ENCODE measurements at regions not wholly inside any gene's neighbourhood (a gene's known extent, or its start where the extent isn't known, plus 50 kb on each side); places are given as distances from the start of the nearest gene placed in this dataset.

- Histone ChIP-seq H3K27me3 (ENCODE audit: control insufficient read depth, insufficient read depth, low read length) (no peaks in the 10 kb centered on the region), H3K36me3 (ENCODE audit: control insufficient read depth, insufficient read depth, low read length) (no peaks in the 10 kb centered on the region), H3K4me3 (ENCODE audit: low read depth, low read length) (no peak overlapping the region)
- no peak for TF ChIP-seq CTCF (IDR thresholded peaks at IDR 0.05; ENCODE audit: insufficient read depth, low read depth, low read length)
- ChIA-PET CTCF (no interaction called here), POLR2A (no interaction called here)
- no peak for DNase-seq (ENCODE audit: low read depth)
These were observed 757.9 kb downstream of the CDY2B start for GRCh38 chrY:17122166-17122565.

DNA sequence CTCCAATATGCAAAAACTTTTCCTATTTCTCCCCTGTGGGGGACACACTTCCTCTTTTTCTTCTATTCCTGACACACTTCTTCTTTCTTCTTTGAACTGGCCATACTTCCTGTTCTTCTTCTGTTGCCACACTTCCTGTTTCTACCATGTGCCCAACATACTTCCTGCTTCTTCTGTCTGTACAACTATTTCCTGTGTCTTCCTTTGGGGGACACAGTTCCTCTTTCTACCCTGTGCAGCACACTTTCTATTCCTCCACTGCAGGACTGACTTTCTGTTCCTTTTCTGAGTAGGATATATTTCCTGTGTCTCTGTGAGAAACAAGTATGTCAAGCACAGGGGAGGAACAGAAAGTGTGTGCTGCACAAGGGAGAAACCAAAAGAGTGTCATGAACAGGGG, 794.7 kb downstream of the CDY2B start:
- Histone ChIP-seq H3K4me3 (ENCODE audit: low read depth, low read length) (no peak overlapping the region), H3K36me3 (ENCODE audit: control insufficient read depth, insufficient read depth, low read length) (no peaks in the 10 kb centered on the region), H3K27me3 (ENCODE audit: control insufficient read depth, insufficient read depth, low read length) (no peaks in the 10 kb centered on the region)
- no peak for DNase-seq (ENCODE audit: low read depth)
- ChIA-PET CTCF (no interaction called here), POLR2A (no interaction called here)
- TF ChIP-seq CTCF (IDR thresholded peaks at IDR 0.05; ENCODE audit: insufficient read depth, low read depth, low read length) = no peak

- POLR2A ChIA-PET = no interaction called here
- CTCF ChIA-PET = no interaction called here
- no peak for DNase-seq (ENCODE audit: low read depth)
- Histone ChIP-seq H3K4me3 (ENCODE audit: low read depth, low read length) (no peak overlapping the region), H3K27me3 (ENCODE audit: control insufficient read depth, insufficient read depth, low read length) (no peaks in the 10 kb centered on the region), H3K36me3 (ENCODE audit: control insufficient read depth, insufficient read depth, low read length) (no peaks in the 10 kb centered on the region)
- no peak for TF ChIP-seq CTCF (IDR thresholded peaks at IDR 0.05; ENCODE audit: insufficient read depth, low read depth, low read length)
These were observed 800.1 kb downstream of the CDY2B start for GRCh38 chrY:17079887-17080286.

DNA sequence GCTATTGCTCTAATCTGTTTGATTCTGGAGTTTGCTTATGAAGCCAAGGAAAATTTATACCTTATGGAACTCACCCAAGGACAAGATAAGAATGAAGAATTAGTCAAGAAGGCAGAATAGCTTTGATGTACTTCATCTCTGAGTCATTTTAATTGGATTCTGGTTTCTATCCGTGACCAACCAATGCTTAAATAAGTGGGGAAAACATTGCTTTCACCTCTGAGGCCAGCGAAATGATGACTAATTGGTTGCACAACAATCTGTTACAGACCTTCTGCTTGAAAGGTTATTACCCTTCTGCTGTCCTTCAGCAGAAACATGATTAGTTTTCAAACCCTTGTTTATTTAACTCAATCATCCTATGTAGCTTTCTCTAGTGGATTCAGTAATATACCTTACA, 812.7 kb downstream of the CDY2B start:
- TF ChIP-seq CTCF (IDR thresholded peaks at IDR 0.05; ENCODE audit: insufficient read depth, low read depth, low read length) = no peak
- Histone ChIP-seq H3K27me3 (ENCODE audit: control insufficient read depth, insufficient read depth, low read length) (no peaks in the 10 kb centered on the region), H3K36me3 (ENCODE audit: control insufficient read depth, insufficient read depth, low read length) (no peaks in the 10 kb centered on the region), H3K4me3 (ENCODE audit: low read depth, low read length) (no peak overlapping the region)
- CTCF ChIA-PET = no interaction called here
- POLR2A ChIA-PET = no interaction called here
- DNase-seq (ENCODE audit: low read depth) = no peak

GRCh38 chrY:17053041-17053440, 827.0 kb downstream of the CDY2B start:
- Histone ChIP-seq H3K27me3 (ENCODE audit: control insufficient read depth, insufficient read depth, low read length) (no peaks in the 10 kb centered on the region), H3K4me3 (ENCODE audit: low read depth, low read length) (no peak overlapping the region), H3K36me3 (ENCODE audit: control insufficient read depth, insufficient read depth, low read length) (no peaks in the 10 kb centered on the region)
- POLR2A ChIA-PET = no interaction called here
- CTCF ChIA-PET = no interaction called here
- DNase-seq (ENCODE audit: low read depth) = no peak
- TF ChIP-seq CTCF (IDR thresholded peaks at IDR 0.05; ENCODE audit: insufficient read depth, low read depth, low read length) = no peak

Data from BJ (cell line).